Naive thymus-derived CD8-positive, alpha-beta T cell (primary cell): ENCODE measurements at regions not wholly inside any gene's neighbourhood (a gene's known extent, or its start where the extent isn't known, plus 50 kb on each side); places are given as distances from the start of the nearest gene placed in this dataset.

Experiments
- ATAC-seq, 2 donors: fragments of 150-1000 bp; cut with Tn5 transposase in 1 of 2; sonication (Bioruptor Pico), chemical (Tn5 transposase) in 1 of 2; 1 replicate in 1 of 2; 2 replicates in 1 of 2; pipeline ENCODE4 v1.10.0; 2021; ENCODE audit warnings: mild to moderate bottlenecking in 2 of 2, moderate library complexity in 2 of 2
- POLR2A ChIA-PET: fragments of 350-600 bp; sonication (Branson Sonifier 250); formaldehyde crosslinking; loops from one replicate; lab custom pipeline; 2021; ENCODE audit warnings: antibody characterized with exemption; lab: Charles Lee
- DNase-seq, 10 donors: peaks; one replicate each; pipeline versions ENCODE4 v3.0.0 to v3.0.0-alpha.2; 2020 to 2022
- H3K27ac Mint-ChIP-seq, 10 donors: one replicate each; pipeline ENCODE4 v1.8.0; 2020 to 2022; ENCODE audit warnings: mild to moderate bottlenecking in 10 of 10, mixed read lengths in 10 of 10, moderate library complexity in 4 of 10, inconsistent platforms in 1 of 10
- H3K27me3 Mint-ChIP-seq, 5 donors: one replicate each; pipeline ENCODE4 v1.8.0; 2021 to 2022; ENCODE audit warnings: mixed read lengths in 5 of 5
- H3K36me3 Mint-ChIP-seq, 3 donors: one replicate each; pipeline ENCODE4 v1.8.0; 2020 to 2022; ENCODE audit warnings: mixed read lengths in 3 of 3, mild to moderate bottlenecking in 2 of 3, inconsistent platforms in 1 of 3
- H3K4me1 Mint-ChIP-seq, 4 donors: one replicate each; pipeline ENCODE4 v1.8.0; 2021 to 2022; ENCODE audit warnings: mixed read lengths in 4 of 4
- H3K4me3 Mint-ChIP-seq, 10 donors: one replicate each; pipeline ENCODE4 v1.8.0; 2020 to 2022; ENCODE audit warnings: mild to moderate bottlenecking in 10 of 10, mixed read lengths in 10 of 10, moderate library complexity in 6 of 10, inconsistent platforms in 1 of 10
- H3K9me3 Mint-ChIP-seq, 9 donors: one replicate each; pipeline ENCODE4 v1.8.0; 2020 to 2022; ENCODE audit warnings: mixed read lengths in 9 of 9, mild to moderate bottlenecking in 3 of 9, inconsistent platforms in 1 of 9, moderate library complexity in 1 of 9

DNA sequence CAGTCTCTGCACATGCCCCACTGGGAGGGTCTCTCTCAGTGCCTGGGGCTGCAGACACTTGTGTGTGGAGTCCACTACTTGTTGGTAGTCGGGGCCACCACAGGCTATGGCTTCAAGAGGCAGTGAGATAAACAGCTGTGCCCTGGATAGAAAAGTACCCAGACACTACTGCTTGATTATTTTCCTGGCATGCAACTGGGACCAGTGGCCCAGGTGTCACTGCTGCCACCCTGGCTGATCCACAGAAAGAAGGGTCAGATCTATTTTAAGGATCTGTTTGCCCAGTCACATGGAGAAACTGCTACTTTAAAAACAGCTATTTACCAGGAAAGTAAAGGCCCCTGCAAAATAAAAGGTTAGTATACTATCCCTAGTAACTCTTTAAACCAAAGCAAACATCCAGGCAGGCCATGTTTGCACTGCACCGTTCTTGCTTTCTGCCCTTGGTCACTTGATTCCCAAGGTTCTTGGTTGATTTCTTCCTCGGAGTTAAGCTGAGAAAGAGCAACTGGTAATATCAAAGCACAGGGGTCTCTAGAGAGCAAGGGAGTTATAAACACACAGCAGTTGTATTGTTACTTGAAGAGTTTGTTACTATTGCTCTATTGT, 99.9 kb downstream of the GLUL start:
- Mint-ChIP-seq H3K4me3 (no peak overlapping the region), H3K27me3 (peaks cover 0 to 2% (median 0%) of the 10 kb centered on the region in 5 donors), H3K4me1 (peaks cover 6 to 9% (median 8%) of the 10 kb centered on the region in 4 donors), H3K36me3 (no peaks in the 10 kb centered on the region), H3K9me3 (no peaks in the 10 kb centered on the region), H3K27ac (no peak overlapping the region)
- POLR2A ChIA-PET = no interaction called here
- ATAC-seq (no peak), DNase-seq (no peak)

DNA sequence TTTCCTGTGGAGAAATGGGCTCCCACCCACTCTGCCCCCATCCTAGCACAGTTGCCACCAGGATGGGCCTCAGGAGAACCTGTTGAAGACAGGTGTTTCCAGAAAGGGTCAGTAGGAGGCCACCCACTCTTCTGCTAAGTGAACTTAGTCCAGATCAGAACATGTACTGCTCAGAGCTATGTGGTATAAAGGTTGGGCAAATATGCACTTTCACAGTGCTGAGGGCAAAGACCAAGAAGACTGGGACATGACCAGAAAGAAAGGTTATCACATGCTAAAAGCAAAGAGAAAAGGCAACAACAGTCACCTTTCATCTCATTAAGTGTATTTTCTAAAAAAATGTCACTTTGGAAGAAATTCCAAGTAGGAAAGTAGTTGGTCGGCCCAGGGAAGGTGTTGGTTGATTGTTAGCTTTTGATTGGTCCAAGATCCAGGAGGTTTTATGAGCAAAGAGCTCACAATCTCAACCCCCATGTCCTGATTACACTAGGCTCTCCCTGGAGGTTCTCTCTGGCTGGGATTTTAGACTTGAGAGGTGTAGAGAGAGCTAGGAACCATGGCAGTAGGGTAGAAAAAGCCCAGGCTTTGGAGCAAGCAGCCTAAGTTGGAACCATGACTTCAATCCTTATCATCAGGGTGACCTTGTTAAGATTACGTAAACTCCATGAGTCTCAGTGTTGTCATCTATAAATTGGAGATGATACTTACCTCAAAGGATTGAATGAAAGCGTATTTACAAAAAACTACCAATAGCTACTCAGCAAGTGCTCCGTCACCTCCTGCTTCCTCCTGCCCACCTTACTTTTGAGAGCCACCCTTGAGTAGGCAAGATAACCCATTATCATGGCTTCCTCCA, 102.6 kb downstream of the GLUL start:
- Mint-ChIP-seq H3K9me3 (no peaks in the 10 kb centered on the region), H3K27ac (no peak overlapping the region), H3K36me3 (no peaks in the 10 kb centered on the region), H3K4me1 (peaks cover 4 to 8% (median 7%) of the 10 kb centered on the region in 4 donors), H3K4me3 (no peak overlapping the region), H3K27me3 (no peaks in the 10 kb centered on the region)
- ATAC-seq = no peak
- DNase-seq = no peak
- POLR2A ChIA-PET = no interaction called here

- H3K27me3 Mint-ChIP-seq = peaks cover 0 to 3% (median 0%) of the 10 kb centered on the region in 5 donors
- no peak overlapping the region for H3K4me3 Mint-ChIP-seq
- ATAC-seq = no peak
- peaks cover 3 to 8% (median 6%) of the 10 kb centered on the region in 4 donors for H3K4me1 Mint-ChIP-seq
- DNase-seq = no peak
- H3K36me3 Mint-ChIP-seq = no peaks in the 10 kb centered on the region
- POLR2A ChIA-PET = no interaction called here
- H3K27ac Mint-ChIP-seq = no peak overlapping the region
- H3K9me3 Mint-ChIP-seq = no peaks in the 10 kb centered on the region
These were observed 104.8 kb downstream of the GLUL start for GRCh38 chr1:182286761-182287160.

DNA sequence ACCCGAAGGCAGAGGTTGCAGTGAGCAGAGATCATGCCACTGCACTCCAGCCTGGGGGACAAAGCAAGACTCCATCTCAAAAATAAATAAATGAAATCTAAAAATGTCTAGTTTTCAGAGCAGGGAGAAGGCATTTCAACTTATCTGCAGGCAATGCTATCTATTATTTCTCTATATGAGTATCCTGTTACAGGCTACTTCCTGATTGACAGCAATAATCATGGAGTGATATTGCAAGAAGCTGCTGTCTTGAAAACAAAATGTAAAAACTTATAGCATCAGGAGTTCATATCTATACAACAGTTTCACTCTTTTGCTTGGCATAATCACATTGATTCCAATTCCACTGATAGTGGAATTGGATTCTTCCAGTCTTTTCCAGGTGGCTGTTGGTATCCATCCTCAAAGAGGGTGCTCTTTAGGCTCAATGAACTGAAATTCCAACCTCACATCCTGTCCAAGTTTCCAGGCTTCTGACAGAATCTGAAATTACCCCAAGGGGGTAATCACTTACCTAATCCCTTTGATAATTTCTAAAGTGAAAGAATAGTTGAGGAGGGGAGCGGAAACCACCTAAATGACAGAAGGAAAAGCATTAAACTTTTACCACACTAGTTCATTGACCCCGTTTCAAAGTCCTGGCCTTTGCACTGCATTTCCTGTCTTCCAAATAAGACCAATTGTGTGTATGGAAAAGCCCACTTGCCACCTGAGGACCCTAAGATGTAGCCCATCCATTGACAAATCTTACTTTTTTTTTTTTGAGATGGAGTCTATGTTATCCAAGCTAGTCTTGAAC, 107.6 kb downstream of the GLUL start:
- DNase-seq = no peak
- Mint-ChIP-seq H3K4me1 (peaks cover 0 to 1% (median 0%) of the 10 kb centered on the region in 4 donors), H3K9me3 (no peaks in the 10 kb centered on the region), H3K27ac (no peak overlapping the region), H3K4me3 (no peak overlapping the region), H3K27me3 (peaks cover 0 to 8% (median 0%) of the 10 kb centered on the region in 5 donors), H3K36me3 (no peaks in the 10 kb centered on the region)
- POLR2A ChIA-PET = no interaction called here
- ATAC-seq = no peak

DNA sequence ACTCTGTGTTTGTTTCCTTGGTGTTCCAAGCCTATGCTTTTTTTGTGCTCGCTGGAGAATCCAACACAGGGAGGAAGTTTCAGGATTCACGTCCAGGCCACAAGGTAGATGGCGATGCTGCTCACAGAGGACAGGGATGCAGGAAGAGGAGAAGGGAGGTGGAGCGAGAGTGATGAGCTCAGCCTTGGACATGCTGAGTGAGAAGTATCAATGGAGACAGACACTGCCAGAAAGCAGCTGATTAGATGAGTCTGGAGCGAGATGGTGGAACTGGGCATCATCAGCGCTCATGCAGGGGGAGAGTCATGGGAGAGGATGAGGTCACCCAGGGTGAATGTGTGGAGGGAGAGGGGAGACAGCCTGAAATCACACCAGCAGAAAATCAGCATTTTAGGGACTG, 110.0 kb downstream of the GLUL start:
- Mint-ChIP-seq H3K27ac (peak overlapping the region in 1 of 10 donors; percentile 15), H3K4me1 (peaks cover 0 to 3% (median 0%) of the 10 kb centered on the region in 4 donors), H3K36me3 (no peaks in the 10 kb centered on the region), H3K4me3 (no peak overlapping the region), H3K9me3 (no peaks in the 10 kb centered on the region), H3K27me3 (peaks cover 0 to 8% (median 0%) of the 10 kb centered on the region in 5 donors)
- DNase-seq (no peak), ATAC-seq (no peak)
- POLR2A ChIA-PET = no interaction called here

GRCh38 chr1:182280504-182280900, 111.1 kb downstream of the GLUL start:
- Mint-ChIP-seq H3K36me3 (no peaks in the 10 kb centered on the region), H3K4me3 (no peak overlapping the region), H3K9me3 (no peaks in the 10 kb centered on the region), H3K4me1 (peaks cover 0 to 3% (median 0%) of the 10 kb centered on the region in 4 donors), H3K27ac (no peak overlapping the region), H3K27me3 (peaks cover 0 to 8% (median 0%) of the 10 kb centered on the region in 5 donors)
- no peak for ATAC-seq
- DNase-seq = no peak
- POLR2A ChIA-PET = no interaction called here

GRCh38 chr1:182279724-182280503, 111.7 kb downstream of the GLUL start:
- Mint-ChIP-seq H3K9me3 (no peaks in the 10 kb centered on the region), H3K27me3 (peaks cover 0 to 8% (median 0%) of the 10 kb centered on the region in 5 donors), H3K4me3 (no peak overlapping the region), H3K27ac (no peak overlapping the region), H3K36me3 (no peaks in the 10 kb centered on the region), H3K4me1 (peaks cover 0 to 3% (median 0%) of the 10 kb centered on the region in 4 donors)
- POLR2A ChIA-PET = no interaction called here
- ATAC-seq (no peak), DNase-seq (no peak)

GRCh38 chr1:182279302-182279701, 112.3 kb downstream of the GLUL start:
- no peak for ATAC-seq
- H3K27me3 Mint-ChIP-seq = peaks cover 0 to 8% (median 0%) of the 10 kb centered on the region in 5 donors
- POLR2A ChIA-PET = interaction anchor here (0.7 kb wide), 1 partner anchor 309 kb away, joined by 5 read pairs; no protein-coding TSS in a partner anchor

DNA sequence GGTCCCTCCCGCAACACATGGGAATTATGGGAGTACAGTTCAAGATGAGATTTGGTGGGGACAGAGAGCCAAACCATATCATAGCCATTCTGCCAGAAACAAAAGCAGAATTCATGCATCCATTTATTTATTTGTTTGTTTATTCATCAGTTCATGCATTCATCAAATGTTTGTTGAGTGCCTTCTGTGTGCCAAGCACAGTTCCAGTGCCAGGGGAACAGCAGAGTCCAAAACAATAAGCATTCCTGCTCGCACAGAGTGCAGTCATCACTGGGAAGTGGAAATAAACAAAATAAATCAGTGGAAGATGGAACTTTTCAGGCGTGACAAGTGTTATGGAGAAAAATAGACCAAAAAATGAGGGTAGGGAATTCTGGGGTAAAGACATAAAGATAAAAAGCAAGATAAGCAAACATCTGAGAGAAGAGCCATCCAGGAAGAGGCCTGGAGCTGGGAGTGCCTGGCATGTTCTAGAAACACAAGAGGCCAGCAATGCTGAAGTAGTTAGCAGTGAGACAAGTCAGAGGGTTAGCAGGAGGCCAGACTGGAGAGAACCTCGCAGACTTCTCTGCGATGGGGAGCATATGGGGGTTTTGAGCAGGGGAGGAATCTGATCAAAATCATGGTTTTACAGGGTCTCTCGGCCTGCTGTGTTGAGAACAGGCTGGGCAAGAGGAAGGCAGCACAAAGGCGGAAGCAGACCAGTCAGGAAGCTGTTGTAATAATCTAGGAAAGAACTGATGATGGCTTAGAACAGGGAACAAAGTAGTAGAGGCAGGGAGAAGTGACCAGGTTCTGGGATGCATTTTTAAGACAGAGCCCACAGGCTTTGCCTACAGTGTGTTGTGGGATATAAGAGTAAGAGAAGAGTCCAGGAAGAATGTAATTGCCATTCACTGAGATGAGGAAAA, 113.2 kb downstream of the GLUL start:
- H3K9me3 Mint-ChIP-seq = no peaks in the 10 kb centered on the region
- no peaks in the 10 kb centered on the region for H3K36me3 Mint-ChIP-seq
- H3K27me3 Mint-ChIP-seq = peaks cover 0 to 8% (median 0%) of the 10 kb centered on the region in 5 donors
- H3K27ac Mint-ChIP-seq = no peak overlapping the region
- peaks cover 0 to 2% (median 0%) of the 10 kb centered on the region in 4 donors for H3K4me1 Mint-ChIP-seq
- POLR2A ChIA-PET = interaction anchor here (0.6 to 0.7 kb wide), 2 partner anchors 32 to 308 kb away, joined by 5 to 7 read pairs; no protein-coding TSS in a partner anchor
- DNase-seq (no peak), ATAC-seq (no peak)
- H3K4me3 Mint-ChIP-seq = no peak overlapping the region

More at GRCh38 chr1:182279302-182279701, 112.3 kb downstream of the GLUL start:
- Mint-ChIP-seq H3K4me1 (peaks cover 0 to 2% (median 0%) of the 10 kb centered on the region in 4 donors), H3K36me3 (no peaks in the 10 kb centered on the region), H3K9me3 (no peaks in the 10 kb centered on the region), H3K4me3 (no peak overlapping the region), H3K27ac (no peak overlapping the region)
- no peak for DNase-seq

- H3K4me1 Mint-ChIP-seq = peaks cover 4 to 13% (median 7%) of the 10 kb centered on the region in 4 donors
- no peaks in the 10 kb centered on the region for H3K27me3 Mint-ChIP-seq
- peak overlapping the region in 1 of 10 donors; percentile 51 for H3K27ac Mint-ChIP-seq
- no peak for ATAC-seq
- DNase-seq = no peak
- no peak overlapping the region for H3K4me3 Mint-ChIP-seq
- POLR2A ChIA-PET = no interaction called here
- no peaks in the 10 kb centered on the region for H3K9me3 Mint-ChIP-seq
- no peaks in the 10 kb centered on the region for H3K36me3 Mint-ChIP-seq
These were observed 116.3 kb downstream of the GLUL start for GRCh38 chr1:182275271-182275670.

- H3K4me3 Mint-ChIP-seq = no peak overlapping the region
- H3K27me3 Mint-ChIP-seq = no peaks in the 10 kb centered on the region
- POLR2A ChIA-PET = no interaction called here
These were observed 117.0 kb downstream of the GLUL start for GRCh38 chr1:182274618-182275017.

More at GRCh38 chr1:182274618-182275017, 117.0 kb downstream of the GLUL start:
- peaks cover 4 to 13% (median 7%) of the 10 kb centered on the region in 4 donors for H3K4me1 Mint-ChIP-seq
- no peaks in the 10 kb centered on the region for H3K9me3 Mint-ChIP-seq
- H3K36me3 Mint-ChIP-seq = no peaks in the 10 kb centered on the region
- ATAC-seq (no peak), DNase-seq (no peak)
- no peak overlapping the region for H3K27ac Mint-ChIP-seq
